GM18861 (cell line): ENCODE measurements at regions not wholly inside any gene's neighbourhood (a gene's known extent, or its start where the extent isn't known, plus 50 kb on each side); places are given as distances from the start of the nearest gene placed in this dataset.

Source experiments
- ATAC-seq: cut with Tn5 transposase; IDR thresholded peaks from one replicate; pipeline ENCODE4 v1.9.1; 2021; ENCODE audit not compliant: unreplicated experiment

GRCh38 chr3:180828723-180829408 is 83.6 kb upstream of the FXR1 start:
- ATAC-seq: no peak

GRCh38 chr3:180829409-180830405 is 82.8 kb upstream of the FXR1 start:
- no peak for ATAC-seq

GRCh38 chr3:180835501-180835900 is 77.0 kb upstream of the FXR1 start:
- no peak for ATAC-seq

- no peak for ATAC-seq
Observed at GRCh38 chr3:180836766-180837165, 75.7 kb upstream of the FXR1 start.

GRCh38 chr3:180854887-180855286 is 57.6 kb upstream of the FXR1 start:
- no peak for ATAC-seq

- no peak for ATAC-seq
Observed at GRCh38 chr3:180855364-180855763, 57.1 kb upstream of the FXR1 start.

GRCh38 chr3:180855956-180856355 is 56.5 kb upstream of the FXR1 start:
- ATAC-seq: no peak

GRCh38 chr3:180860180-180860858 is 52.2 kb upstream of the FXR1 start:
- ATAC-seq: no peak
